SJCRH30 (cell line): ENCODE measurements at regions not wholly inside any gene's neighbourhood (a gene's known extent, or its start where the extent isn't known, plus 50 kb on each side); places are given as distances from the start of the nearest gene placed in this dataset.

Source experiments
- DNase-seq, 2 experiments: peaks; one replicate each; pipeline ENCODE4 v3.0.0-alpha.2; 2015 to 2020
- H3K27ac ChIP-seq: fragments of 250-450 bp; sonication (Bioruptor Pico); 2 replicates; pipeline ENCODE4 v1.5.1; 2020; ENCODE audit warnings: mild to moderate bottlenecking, moderate library complexity
- H3K27me3 ChIP-seq: fragments of 250-450 bp; sonication (Bioruptor Pico); 2 replicates; pipeline ENCODE4 v1.5.1; 2020; ENCODE audit warnings: mild to moderate bottlenecking, moderate library complexity
- H3K36me3 ChIP-seq: fragments of 250-450 bp; sonication (Bioruptor Pico); 2 replicates; pipeline ENCODE4 v1.5.1; 2020; ENCODE audit warnings: mild to moderate bottlenecking, moderate library complexity
- H3K4me1 ChIP-seq: fragments of 250-450 bp; sonication (Bioruptor Pico); 2 replicates; pipeline ENCODE4 v1.5.1; 2020; ENCODE audit warnings: mild to moderate bottlenecking, moderate library complexity
- H3K4me3 ChIP-seq: fragments of 250-450 bp; sonication (Bioruptor Pico); 2 replicates; pipeline ENCODE4 v1.5.1; 2020; ENCODE audit warnings: mild to moderate bottlenecking, moderate library complexity
- H3K9me3 ChIP-seq: fragments of 250-450 bp; sonication (Bioruptor Pico); replicated peaks from 2 replicates; pipeline ENCODE4 v1.5.1; 2020; ENCODE audit warnings: mild to moderate bottlenecking, moderate library complexity

DNA sequence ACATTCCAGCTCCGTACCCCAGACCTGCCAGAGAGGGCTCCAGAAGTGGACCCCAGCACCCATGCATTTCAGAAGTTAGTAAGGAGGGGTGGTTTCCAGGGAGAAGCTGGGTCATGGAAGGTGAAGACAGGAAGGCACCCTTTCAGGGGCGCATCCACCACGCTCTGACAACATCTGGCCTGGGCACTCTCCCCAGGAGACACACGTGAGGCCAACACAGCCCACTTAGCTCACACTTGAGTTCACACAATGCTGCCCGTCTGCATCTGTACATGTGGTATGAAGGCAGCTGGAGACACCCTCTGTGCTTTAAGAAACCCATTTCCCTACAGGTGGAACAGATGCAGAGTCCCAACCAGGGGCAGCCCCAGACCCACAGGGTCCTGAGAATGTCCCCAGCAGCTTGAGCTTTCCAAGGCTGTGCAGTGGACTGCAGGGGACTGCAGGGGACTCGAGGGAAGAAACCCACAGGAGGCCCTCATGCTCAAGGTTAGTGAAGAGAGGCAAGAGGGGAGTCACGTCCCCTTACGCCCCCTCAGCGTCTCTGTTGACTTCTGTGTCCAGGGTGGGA is 326.8 kb upstream of the IRX1 start:
- DNase-seq: no peak

DNA sequence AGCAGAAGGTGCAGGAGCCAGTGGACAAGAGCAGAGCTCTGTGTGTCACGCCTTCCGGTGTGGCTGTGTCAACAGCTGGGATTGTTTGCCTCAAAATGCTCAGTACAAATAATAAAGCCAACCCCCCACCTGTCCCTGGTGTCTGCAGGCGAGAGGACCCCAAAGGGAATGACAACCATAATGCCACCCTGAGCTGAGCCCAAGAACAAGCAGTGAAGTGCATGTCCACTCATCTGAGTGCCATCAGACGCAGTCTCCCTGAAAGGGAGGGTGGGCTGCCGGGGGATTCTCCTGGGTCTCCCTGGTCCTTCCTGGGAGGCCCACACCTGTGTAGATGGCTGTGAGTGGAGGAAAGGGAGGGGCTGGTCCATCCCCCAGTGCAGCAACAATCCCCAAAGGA is 328.8 kb upstream of the IRX1 start:
- no peak overlapping the region for H3K4me3 ChIP-seq
- no peak for DNase-seq
- H3K27ac ChIP-seq: no peak overlapping the region
- no peaks in the 10 kb centered on the region for H3K4me1 ChIP-seq
- no peaks in the 10 kb centered on the region for H3K27me3 ChIP-seq
- no peaks in the 10 kb centered on the region for H3K9me3 ChIP-seq
- H3K36me3 ChIP-seq: no peaks in the 10 kb centered on the region

More for the DNA sequence above, 326.8 kb upstream of the IRX1 start:
- no peaks in the 10 kb centered on the region for H3K36me3 ChIP-seq
- no peaks in the 10 kb centered on the region for H3K27me3 ChIP-seq
- no peaks in the 10 kb centered on the region for H3K9me3 ChIP-seq
- H3K4me1 ChIP-seq: no peaks in the 10 kb centered on the region
- no peak overlapping the region for H3K27ac ChIP-seq
- H3K4me3 ChIP-seq: no peak overlapping the region

DNA sequence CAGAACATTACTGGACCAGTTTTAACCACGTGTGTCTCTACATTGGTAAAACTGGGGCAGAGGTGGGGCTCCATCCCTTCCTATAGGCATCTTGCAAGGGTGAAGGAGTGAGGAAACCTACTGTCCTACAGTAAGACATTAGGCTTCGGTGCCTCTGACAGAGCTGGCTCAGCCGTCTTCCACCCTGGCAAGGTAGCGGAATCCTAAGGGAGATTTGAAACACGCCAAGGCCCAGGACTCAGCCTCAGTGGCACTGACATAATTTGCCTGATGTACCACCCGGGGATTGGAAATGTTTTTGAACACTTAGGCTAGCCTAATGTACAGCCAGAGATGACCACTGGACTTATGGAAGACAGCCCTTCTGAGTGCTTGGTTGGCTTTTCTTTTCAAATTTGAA is 329.7 kb upstream of the IRX1 start:
- no peak for DNase-seq
- no peak overlapping the region for H3K4me3 ChIP-seq
- no peak overlapping the region for H3K27ac ChIP-seq
- no peaks in the 10 kb centered on the region for H3K4me1 ChIP-seq
- H3K36me3 ChIP-seq: no peaks in the 10 kb centered on the region
- no peaks in the 10 kb centered on the region for H3K27me3 ChIP-seq
- no peaks in the 10 kb centered on the region for H3K9me3 ChIP-seq

DNA sequence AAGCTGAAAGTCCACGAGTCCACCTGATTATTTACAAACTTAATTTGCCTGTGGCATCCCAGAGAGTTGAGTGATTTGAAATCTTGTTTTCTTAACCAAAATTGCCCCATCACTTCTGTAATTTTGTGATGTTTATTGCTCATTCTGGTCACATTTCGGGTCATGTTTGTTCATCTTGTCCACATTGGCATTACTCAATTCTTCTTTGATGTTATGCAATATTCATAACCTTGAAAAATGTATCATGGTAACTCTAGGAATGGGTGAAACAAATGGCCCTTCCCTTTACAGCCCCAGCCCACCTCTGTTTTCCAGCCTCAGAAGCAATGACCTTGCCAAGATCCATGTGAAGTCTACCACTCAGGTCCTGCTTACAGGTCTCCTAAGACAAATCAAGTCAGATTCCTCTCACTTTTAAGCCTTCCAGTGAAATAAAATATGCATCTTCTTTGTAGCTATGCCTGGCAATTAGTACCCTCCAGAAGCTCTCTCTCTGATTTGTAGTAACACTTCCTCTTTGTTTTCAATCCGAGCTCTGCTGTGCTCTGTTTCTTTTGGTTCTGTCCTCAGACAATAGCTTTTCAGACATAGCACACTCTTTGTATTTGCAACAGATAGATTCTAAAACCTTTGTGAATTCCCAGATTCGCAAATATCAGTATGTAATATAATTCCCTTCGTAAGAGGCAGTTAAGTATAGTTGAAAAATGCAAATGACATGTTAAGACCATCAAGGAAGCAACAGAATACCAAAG is 330.3 kb upstream of the IRX1 start:
- Histone ChIP-seq H3K27me3 (no peaks in the 10 kb centered on the region), H3K9me3 (no peaks in the 10 kb centered on the region), H3K27ac (no peak overlapping the region), H3K4me3 (no peak overlapping the region), H3K4me1 (no peaks in the 10 kb centered on the region), H3K36me3 (no peaks in the 10 kb centered on the region)
- DNase-seq: no peak

DNA sequence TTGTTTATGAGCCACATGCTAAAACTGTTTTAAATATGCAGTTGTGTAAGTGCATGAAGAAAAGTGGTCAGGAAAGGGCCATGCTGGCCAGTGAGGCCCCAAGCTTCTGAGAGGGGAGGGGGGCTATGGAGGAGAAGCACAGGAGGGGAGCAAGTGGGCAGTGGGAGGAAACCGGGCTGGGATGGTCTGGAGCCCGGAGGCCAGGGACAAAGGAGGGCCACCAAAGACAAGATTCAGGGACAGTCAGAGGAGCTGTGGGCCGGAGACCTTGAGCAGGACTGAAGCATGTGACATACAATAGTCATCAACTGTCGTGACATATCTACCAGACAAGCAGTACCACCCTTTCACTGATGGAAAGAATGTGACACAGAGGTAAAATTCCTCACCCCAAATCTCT is 333.2 kb upstream of the IRX1 start:
- Histone ChIP-seq H3K36me3 (no peaks in the 10 kb centered on the region), H3K4me1 (no peaks in the 10 kb centered on the region), H3K27me3 (no peaks in the 10 kb centered on the region), H3K4me3 (no peak overlapping the region), H3K9me3 (no peaks in the 10 kb centered on the region), H3K27ac (no peak overlapping the region)
- no peak for DNase-seq

DNA sequence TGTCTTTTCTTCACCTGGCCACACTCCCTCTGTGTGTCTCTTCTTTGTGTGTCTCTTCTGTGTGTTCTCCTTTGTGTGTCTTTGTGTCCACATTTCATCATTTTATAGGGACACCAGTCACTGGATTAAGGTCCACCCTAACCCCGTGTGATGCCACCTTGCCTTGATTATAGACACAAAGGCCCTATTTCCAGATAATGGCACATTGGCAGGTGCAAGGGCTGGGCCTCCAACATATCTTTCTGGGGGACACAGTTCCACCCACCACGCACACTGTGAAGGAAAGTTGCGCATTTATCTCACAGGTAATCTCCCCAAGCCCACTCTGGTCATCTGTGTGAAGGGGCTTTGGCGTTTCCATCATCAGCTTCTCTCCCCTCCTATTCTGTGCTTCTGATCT is 334.6 kb upstream of the IRX1 start:
- Histone ChIP-seq H3K4me3 (no peak overlapping the region), H3K27ac (no peak overlapping the region), H3K4me1 (no peaks in the 10 kb centered on the region), H3K36me3 (no peaks in the 10 kb centered on the region), H3K9me3 (no peaks in the 10 kb centered on the region), H3K27me3 (no peaks in the 10 kb centered on the region)
- no peak for DNase-seq

DNA sequence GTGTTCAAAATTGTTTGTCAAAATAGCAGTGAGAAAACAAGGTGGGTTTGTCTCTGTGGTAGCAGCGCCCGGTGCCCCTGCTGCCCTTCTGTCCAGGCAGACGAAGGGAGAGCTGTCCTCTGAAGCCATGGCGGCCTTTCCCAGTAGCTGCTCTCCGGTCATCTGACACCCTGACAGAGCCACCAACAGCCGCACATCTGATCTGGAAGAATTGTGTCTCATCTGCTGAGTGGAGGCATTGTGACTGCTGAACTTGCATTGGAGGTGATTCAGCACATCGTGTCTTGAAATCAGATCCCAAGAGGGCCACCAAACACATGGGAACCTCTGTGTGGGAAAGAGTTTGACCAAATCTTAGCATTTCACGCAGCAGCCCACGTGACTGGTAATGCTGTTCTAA is 337.6 kb upstream of the IRX1 start:
- Histone ChIP-seq H3K36me3 (no peaks in the 10 kb centered on the region), H3K27me3 (no peaks in the 10 kb centered on the region), H3K4me3 (no peak overlapping the region), H3K9me3 (no peaks in the 10 kb centered on the region), H3K4me1 (no peaks in the 10 kb centered on the region), H3K27ac (no peak overlapping the region)
- DNase-seq: peak in 1 of 2 experiments; percentile 33

DNA sequence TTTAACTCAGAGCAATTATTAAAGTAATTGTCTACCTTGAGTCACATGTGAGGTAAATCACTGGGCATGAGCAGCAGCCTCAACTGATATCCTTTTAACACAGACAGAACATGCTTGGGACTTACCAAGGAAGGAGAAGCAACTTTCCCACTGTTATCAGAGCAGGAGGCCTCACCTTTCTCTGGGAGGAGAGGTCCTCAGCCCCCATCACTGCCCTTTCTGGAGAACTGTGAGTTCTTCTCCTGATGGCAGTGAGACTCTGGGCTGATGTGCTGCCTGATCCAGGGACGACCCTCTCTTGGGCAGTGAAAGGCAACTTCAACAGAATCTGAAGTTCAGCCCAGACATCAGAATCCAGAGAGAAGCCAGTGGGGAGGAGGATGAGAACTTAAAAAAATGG is 343.4 kb upstream of the IRX1 start:
- no peak for DNase-seq
- Histone ChIP-seq H3K4me1 (no peaks in the 10 kb centered on the region), H3K4me3 (no peak overlapping the region), H3K27me3 (no peaks in the 10 kb centered on the region), H3K36me3 (no peaks in the 10 kb centered on the region), H3K9me3 (no peaks in the 10 kb centered on the region), H3K27ac (no peak overlapping the region)

DNA sequence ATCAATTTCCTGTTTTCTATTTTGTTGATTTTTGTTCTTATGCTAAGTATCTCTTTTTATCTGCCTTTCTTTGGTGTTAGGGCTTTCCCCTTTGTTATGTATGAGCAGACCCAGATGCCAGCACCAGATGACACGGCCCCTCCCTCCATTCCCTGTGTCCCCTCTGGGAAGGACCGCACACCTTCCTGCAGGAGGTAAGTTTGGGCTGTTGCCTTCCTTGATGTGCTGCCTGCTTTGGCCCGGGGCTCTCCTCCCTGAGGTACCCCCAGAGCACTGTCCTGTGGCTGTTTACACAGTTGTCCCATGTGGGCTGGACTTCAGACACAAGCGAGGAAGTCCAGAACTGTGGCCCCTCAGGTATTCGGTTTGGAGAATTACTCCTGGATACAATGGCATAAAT is 343.8 kb upstream of the IRX1 start:
- Histone ChIP-seq H3K4me1 (no peaks in the 10 kb centered on the region), H3K9me3 (no peaks in the 10 kb centered on the region), H3K27me3 (no peaks in the 10 kb centered on the region), H3K36me3 (no peaks in the 10 kb centered on the region), H3K4me3 (no peak overlapping the region), H3K27ac (no peak overlapping the region)
- no peak for DNase-seq

DNA sequence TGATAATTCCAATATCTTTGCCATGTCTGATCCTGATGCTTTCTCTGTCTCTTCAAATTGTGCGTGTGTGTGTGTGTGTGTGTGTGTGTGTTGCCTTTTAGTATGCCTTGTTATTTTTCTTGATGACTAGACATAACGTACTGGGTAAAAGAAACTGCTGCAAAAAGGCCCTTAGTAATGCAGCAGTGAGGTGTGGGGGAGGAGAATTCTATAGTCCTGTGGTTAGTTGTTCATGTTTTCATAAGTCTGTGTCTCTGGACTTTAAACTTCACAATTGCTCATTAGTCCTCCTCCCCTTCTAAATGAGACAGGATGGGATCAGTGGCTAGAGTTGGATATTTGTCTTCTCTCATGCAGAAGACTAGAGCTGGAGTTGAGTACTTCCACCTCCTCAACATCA is 346.2 kb upstream of the IRX1 start:
- Histone ChIP-seq H3K4me3 (no peak overlapping the region), H3K4me1 (no peaks in the 10 kb centered on the region)

DNA sequence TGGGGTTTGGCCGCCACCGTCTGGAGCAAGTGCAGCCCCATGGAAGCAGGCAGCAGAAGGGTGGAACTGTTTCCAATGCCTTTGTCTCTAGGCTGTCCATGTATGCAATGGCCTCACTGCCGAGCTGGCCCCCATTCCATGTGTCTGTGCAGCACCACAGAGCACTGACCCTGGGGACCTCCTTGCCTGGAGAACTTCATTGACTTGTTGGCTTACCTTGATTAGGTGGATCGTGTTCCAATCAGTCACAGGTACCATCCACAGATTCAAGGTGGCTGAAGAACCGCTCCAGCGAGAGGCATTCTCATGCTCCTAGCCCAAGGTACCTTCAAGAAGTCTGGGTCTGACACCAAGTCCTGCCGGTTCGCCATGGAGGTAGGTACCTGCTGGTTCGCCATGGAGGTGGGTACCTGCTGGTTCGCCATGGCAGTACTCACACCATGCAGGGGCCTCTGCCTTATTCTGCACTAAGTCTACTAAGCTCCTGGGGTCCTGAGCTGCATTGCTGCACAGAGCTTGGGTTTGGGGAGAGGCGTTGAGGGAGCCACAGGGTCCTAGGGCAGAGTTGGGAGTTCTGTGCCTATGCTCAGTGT is 358.3 kb upstream of the IRX1 start:
- no peak for DNase-seq
- no peak overlapping the region for H3K4me3 ChIP-seq
- no peaks in the 10 kb centered on the region for H3K9me3 ChIP-seq

More for the DNA sequence above, 346.2 kb upstream of the IRX1 start:
- no peaks in the 10 kb centered on the region for H3K9me3 ChIP-seq
- H3K36me3 ChIP-seq: no peaks in the 10 kb centered on the region
- no peak for DNase-seq
- no peak overlapping the region for H3K27ac ChIP-seq
- no peaks in the 10 kb centered on the region for H3K27me3 ChIP-seq

DNA sequence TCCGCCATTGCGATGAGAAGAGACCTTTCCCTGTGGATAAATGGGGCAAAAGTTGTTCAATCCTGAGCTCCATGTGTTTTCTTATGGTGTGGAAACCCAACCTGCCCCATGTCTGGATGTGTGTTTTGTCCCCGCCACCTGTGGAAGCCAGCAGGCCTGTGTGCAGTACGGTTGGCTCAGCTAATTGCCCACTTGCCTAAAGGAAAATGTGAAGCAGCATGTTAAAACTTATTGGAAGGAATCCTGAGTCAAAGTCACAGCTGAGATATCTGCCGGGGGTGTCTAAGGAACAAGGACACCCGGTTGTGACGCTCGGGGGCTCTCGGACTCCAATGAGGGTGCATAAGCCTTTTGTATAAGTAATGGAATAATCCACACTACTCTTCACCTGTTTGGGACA is 361.1 kb upstream of the IRX1 start:
- Histone ChIP-seq H3K4me3 (no peak overlapping the region), H3K9me3 (no peaks in the 10 kb centered on the region)
- DNase-seq: no peak

More for the DNA sequence above, 358.3 kb upstream of the IRX1 start:
- no peaks in the 10 kb centered on the region for H3K4me1 ChIP-seq
- H3K27me3 ChIP-seq: no peaks in the 10 kb centered on the region
- no peaks in the 10 kb centered on the region for H3K36me3 ChIP-seq
- no peak overlapping the region for H3K27ac ChIP-seq

DNA sequence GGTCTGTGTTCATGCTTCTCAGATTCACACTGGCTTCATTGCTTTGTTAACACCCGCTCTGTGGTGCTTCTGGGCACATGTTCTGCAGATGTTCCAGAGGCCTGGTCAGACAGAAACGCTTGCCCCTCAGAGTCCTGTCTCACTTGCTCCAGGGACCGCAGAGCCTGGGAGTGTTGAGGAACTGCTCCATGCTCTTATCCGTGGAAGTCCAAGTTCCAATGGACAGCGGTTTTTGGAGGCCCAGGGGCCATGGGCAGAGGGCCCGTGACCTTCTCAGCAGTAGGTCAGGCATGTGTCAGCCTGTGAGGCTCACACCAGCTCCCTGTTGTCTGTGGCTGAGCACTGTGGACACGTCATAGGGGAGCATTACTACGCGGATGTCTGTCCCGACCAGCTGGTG is 364.7 kb upstream of the IRX1 start:
- Histone ChIP-seq H3K36me3 (no peaks in the 10 kb centered on the region), H3K27me3 (no peaks in the 10 kb centered on the region), H3K27ac (no peak overlapping the region), H3K9me3 (no peaks in the 10 kb centered on the region), H3K4me1 (no peaks in the 10 kb centered on the region), H3K4me3 (no peak overlapping the region)
- DNase-seq: no peak

More for the DNA sequence above, 361.1 kb upstream of the IRX1 start:
- Histone ChIP-seq H3K27ac (no peak overlapping the region), H3K36me3 (no peaks in the 10 kb centered on the region), H3K4me1 (no peaks in the 10 kb centered on the region), H3K27me3 (no peaks in the 10 kb centered on the region)

DNA sequence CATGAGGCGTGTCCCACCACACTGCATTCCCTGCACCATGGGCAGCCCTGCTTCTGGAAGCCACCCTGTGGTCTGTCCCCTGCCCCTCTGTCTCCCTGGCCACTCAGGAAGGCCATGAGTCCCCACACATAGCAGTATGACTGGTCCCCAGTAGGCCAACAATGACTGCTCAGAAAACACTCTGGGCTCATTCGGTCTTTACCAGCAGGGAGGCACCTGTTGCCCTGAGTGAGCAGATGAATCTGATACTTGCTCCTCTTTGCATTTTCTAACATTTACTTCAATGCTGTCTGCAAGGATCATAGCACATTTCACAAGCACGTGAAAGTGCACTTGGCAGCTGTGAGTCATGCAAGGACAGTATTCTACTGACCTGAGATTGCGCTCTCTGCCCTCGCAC is 365.4 kb upstream of the IRX1 start:
- Histone ChIP-seq H3K4me1 (no peaks in the 10 kb centered on the region), H3K27ac (no peak overlapping the region), H3K9me3 (no peaks in the 10 kb centered on the region), H3K36me3 (no peaks in the 10 kb centered on the region), H3K4me3 (no peak overlapping the region), H3K27me3 (no peaks in the 10 kb centered on the region)
- no peak for DNase-seq

DNA sequence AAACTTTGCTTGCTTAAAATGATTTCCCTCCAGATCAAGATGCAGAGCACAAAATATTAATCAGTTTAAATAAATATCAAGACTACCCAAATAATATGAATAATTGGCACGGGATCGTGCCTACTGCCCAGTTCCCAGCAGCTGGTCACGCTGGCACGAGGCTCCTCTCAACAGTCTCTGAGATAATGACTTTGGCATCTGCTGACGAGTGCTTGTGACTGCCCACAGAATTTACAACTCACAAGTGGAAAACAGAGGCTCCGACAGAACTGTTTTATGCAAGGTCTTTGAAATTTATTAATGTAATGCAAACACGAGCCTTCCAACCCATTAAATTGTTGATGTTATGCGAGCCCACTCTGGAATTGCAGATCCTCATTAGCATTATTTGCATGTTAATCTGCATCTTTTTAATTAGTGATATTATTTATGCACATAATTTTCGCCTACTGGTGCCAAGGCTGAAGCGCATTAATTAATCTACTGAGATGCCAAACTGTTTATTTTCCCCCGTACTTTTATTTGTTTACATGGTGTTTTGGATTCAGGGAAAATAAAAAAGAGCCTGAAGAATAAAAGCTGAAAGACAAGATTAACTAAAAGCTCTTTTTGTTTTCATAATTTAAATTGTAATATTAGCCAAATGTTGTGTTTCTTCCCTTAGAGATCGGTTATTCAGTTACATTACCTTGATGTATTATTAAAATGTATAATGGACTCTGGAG is 369.3 kb upstream of the IRX1 start:
- H3K27me3 ChIP-seq: no peaks in the 10 kb centered on the region
- H3K4me1 ChIP-seq: no peaks in the 10 kb centered on the region
- H3K27ac ChIP-seq: no peak overlapping the region
- DNase-seq: no peak
- H3K36me3 ChIP-seq: no peaks in the 10 kb centered on the region
- no peak overlapping the region for H3K4me3 ChIP-seq
- H3K9me3 ChIP-seq: no peaks in the 10 kb centered on the region
